ENCODE measurements at regions not wholly inside any gene's neighbourhood (a gene's known extent, or its start where the extent isn't known, plus 50 kb on each side); places are given as distances from the start of the nearest gene placed in this dataset.

- no peak for TF ChIP-seq CTCF (IDR thresholded peaks at IDR 0.05; ENCODE audit: low read length)
- no peak for TF ChIP-seq EZH2phosphoT487 (IDR thresholded peaks at IDR 0.05; ENCODE audit: low read length)
- no peak for TF ChIP-seq EZH2 (optimal IDR thresholded peaks at IDR 0.05; ENCODE audit: low read depth, low read length)
Observed at GRCh38 chr3:6110451-6110850, 750.5 kb upstream of the GRM7 start.
